SH-SY5Y (cell line): ENCODE measurements at regions not wholly inside any gene's neighbourhood (a gene's known extent, or its start where the extent isn't known, plus 50 kb on each side); places are given as distances from the start of the nearest gene placed in this dataset.

Source experiments
- GATA2 ChIP-seq: IDR thresholded peaks from 2 replicates; pipeline ENCODE4 v1.6.1; 2011; ENCODE audit warnings: mild to moderate bottlenecking, low read depth, low read length
- GATA3 ChIP-seq: IDR thresholded peaks from 2 replicates; pipeline ENCODE4 v1.6.1; 2011; ENCODE audit warnings: low read depth, mild to moderate bottlenecking, low read length, moderate library complexity

DNA sequence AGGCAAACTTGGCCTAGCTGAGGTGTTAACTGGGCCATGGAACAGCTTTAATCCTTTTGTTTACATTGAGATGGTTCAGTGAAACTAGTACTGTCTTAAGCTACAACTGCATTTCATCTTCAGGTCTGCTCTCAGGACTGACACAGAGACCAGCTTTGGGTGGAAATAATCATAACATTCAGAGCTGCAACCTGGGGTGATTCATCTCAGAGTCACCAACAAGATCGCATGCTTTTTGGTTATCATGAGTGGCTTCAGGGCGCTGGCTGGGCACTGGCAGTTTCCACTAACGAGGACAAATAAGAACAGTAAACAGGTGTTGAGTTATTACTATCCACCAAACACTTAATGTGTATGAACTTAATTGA, 60.9 kb upstream of the PAX6 start:
- no peak for TF ChIP-seq GATA2
- no peak for TF ChIP-seq GATA3
